ENCODE measurements at regions not wholly inside any gene's neighbourhood (a gene's known extent, or its start where the extent isn't known, plus 50 kb on each side); places are given as distances from the start of the nearest gene placed in this dataset.

DNA sequence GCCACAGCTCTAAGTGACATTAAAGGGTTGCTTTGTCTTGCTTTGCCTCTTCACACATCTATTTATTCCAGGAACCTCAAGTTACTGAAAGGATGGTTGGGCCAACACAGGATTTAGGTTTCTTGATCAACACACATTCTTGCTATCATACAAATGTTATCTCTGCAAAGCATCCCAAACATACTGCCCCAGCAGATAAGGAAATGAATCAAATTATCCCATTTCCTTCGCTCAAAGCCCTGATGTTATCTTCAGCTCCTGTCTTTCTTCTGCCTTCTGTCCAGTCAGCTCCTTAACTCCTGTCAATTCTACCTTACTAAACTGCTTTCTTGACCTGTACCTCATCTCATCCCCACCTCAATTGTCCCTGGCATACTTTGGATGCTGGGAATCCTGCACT lies 355.9 kb upstream of the TENM4 start:
- no peak for DNase-seq (ENCODE audit: low read depth)

- no peak for DNase-seq (ENCODE audit: low read depth)
Measured at GRCh38 chr11:79794484-79795393, 353.9 kb upstream of the TENM4 start.

DNA sequence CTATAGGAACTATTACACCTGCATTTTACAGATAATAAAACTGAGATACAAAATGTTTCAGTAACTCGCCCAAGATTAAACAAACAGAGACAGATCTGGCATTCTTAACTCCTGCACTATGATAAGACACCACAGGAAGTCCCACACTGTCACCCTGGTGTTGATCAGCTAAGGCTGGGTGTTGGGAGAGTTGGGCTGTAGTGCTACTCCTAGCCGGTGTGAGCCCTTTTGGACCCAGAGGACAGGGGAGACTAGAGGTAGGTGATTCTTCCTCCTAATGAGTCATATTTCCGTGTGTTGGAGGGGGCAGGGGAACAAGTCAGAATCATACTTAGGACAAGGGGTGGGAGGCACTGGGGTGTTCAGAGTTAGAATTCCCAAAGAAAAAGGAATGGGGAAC lies 353.2 kb upstream of the TENM4 start:
- no peak for DNase-seq (ENCODE audit: low read depth)

- DNase-seq (ENCODE audit: low read depth) = no peak
Measured at GRCh38 chr11:79786961-79787360, 346.1 kb upstream of the TENM4 start.

GRCh38 chr11:79783833-79784232 lies 343.0 kb upstream of the TENM4 start:
- DNase-seq (ENCODE audit: low read depth) = no peak

GRCh38 chr11:79768343-79768742 lies 327.5 kb upstream of the TENM4 start:
- DNase-seq (ENCODE audit: low read depth) = no peak

GRCh38 chr11:79762279-79762921 lies 321.6 kb upstream of the TENM4 start:
- no peak for DNase-seq (ENCODE audit: low read depth)

DNA sequence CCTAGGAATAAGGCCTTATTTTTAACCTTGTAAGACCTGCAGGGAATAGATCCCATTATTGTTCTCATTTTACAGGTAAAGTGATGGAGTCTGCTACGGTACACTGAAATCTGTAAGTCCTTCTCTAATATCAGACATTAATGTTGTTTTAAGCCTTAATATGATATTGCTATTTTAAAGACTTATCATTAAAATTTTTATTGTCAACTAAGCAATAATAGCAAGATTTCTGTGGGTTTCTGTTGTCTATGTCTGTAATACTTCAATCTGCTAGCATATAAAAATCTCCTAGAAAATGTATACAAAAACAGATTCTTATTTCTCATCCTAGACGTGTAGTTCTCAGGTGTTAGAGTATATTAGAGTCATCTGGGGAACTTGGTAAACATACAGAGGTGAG lies 317.5 kb upstream of the TENM4 start:
- DNase-seq (ENCODE audit: low read depth) = no peak

DNA sequence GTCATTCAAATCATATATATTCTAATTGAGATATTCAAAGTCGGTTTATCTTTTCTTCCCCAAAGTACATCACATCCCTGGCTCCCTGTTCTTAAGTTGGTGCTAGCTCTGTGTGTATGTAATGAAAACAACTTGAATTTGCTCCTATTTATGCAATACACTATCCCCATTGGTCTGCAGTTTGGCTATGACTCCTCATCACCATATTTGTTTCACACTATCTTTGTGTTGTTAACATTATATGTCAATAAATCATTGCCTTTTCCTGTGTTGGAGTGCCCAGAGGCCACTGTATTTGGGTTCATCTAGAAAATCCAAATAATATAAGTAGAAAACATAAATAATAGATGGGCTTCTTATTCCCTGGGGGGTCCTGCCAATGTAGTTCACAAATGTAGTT lies 306.6 kb upstream of the TENM4 start:
- DNase-seq (ENCODE audit: low read depth) = no peak

DNA sequence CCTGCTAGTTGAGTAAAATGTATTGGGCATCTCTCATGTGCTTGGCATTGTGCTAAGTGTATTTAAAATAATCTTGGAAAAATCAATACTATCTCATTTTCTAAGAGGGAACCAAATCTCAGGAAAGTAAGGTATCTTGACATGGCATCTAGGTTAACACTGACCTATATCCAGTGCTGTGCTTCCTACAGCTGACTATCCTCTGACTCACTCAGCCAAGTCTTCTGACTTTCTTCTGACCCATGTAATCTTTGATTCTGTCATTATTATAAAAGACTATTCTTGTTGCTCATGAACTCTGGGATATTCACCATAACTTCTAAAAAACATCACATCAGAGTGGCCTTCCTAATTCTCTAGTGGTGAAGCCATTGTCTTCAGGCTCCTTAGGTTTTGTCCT lies 304.1 kb upstream of the TENM4 start:
- DNase-seq (ENCODE audit: low read depth) = no peak

GRCh38 chr11:79742176-79742575 lies 301.3 kb upstream of the TENM4 start:
- no peak for DNase-seq (ENCODE audit: low read depth)

DNA sequence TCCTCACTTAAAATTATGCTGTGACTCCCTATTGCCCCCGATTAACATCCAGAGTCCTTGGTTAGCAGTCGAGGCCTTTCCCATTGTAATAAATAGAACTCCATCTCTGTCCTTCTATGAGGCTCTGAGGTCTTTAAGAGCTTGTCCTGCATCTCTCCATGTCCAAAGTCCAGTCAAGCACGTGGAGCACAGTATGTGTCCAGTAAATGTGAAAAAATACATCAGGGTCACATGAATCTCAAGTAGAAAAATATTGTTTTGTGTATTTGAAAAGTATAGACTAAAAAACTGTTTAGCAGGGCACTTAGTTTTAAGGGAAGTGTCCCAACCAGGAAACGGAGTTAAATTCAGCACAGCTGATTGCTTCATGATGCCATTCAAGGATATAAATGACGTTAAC lies 298.8 kb upstream of the TENM4 start:
- no peak for DNase-seq (ENCODE audit: low read depth)

- DNase-seq (ENCODE audit: low read depth) = no peak
Measured at GRCh38 chr11:79727221-79727620, 286.4 kb upstream of the TENM4 start.

GRCh38 chr11:79720115-79720514 lies 279.3 kb upstream of the TENM4 start:
- DNase-seq (ENCODE audit: low read depth) = no peak

DNA sequence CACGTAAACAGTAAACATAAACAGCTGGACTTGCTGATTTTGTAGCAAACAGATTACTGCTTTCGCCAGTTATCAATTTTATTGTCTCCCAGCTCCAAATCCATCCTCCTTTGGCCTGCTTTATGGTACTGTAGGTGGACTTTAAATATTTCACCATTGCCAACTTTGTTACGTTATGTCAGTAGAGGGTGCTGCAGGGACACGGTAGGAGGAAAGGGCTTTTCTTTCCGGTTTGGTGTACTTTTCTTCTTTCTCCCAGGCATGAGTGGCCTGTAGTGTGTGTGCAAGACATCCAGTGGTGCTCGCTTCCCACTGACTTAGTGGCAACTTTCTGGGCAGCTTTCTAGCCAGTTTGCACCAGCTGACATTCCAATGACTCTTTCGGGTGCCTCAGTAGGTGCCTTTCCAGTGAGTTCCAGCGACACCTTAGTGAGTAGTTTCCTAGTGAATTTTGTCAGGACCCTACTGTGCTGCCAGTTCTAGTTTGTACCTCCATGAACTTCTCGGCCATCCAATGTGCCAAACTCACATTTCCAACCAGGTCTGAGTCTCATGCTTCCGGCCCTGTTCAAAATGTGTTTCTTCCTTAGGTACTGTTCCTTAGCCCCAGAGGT lies 267.6 kb upstream of the TENM4 start:
- no peak for DNase-seq (ENCODE audit: low read depth)

- DNase-seq (ENCODE audit: low read depth) = no peak
Measured at GRCh38 chr11:79705648-79706047, 264.8 kb upstream of the TENM4 start.

GRCh38 chr11:79702303-79702702 lies 261.5 kb upstream of the TENM4 start:
- no peak for DNase-seq (ENCODE audit: low read depth)

GRCh38 chr11:79699246-79699645 lies 258.4 kb upstream of the TENM4 start:
- DNase-seq (ENCODE audit: low read depth) = no peak

GRCh38 chr11:79697905-79698304 lies 257.1 kb upstream of the TENM4 start:
- DNase-seq (ENCODE audit: low read depth) = no peak

DNA sequence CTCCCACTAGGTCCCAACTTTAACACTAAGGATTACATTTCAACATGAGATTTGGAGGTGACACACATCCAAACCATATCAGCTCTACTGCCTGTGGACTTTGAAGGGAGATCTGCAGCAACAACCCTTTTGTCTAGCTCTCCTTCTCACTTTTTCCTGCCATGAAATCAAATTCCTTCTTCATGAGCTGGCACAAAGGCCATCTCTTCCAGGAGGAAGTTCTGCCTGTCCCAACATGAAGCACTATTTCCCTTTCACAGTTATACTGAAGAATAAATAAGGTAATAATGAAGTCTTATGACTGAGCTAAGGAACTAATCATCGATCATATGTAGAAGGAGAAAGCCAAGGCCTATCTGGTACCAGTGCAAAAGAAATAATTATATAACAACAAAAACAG lies 253.5 kb upstream of the TENM4 start:
- DNase-seq (ENCODE audit: low read depth) = no peak

GRCh38 chr11:79691445-79691844 lies 250.6 kb upstream of the TENM4 start:
- no peak for DNase-seq (ENCODE audit: low read depth)

- DNase-seq (ENCODE audit: low read depth) = no peak
Measured at GRCh38 chr11:79686703-79687419, 246.0 kb upstream of the TENM4 start.
